ENCODE measurements at regions not wholly inside any gene's neighbourhood (a gene's known extent, or its start where the extent isn't known, plus 50 kb on each side); places are given as distances from the start of the nearest gene placed in this dataset.

DNA sequence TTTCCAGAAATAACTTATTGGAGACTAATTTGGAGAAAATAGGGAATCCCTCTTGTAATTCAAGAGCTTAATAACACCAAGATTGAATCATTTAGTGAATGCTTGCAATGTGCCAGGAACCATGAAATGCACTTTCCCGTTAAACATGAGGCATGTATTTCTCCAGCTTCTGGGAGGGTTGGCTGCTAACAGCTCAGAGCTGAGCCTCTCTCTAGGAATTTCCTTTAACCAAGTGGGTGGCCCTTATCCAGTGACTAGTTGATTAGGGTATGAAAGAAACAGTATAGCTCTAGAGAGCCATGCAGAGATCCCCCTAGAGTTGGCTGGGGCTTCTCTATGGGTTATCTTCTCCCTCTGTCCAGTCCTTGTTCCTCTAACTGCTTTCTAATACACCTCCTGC lies 356.4 kb upstream of the GOT2 start:
- TF ChIP-seq, protein P1, sequence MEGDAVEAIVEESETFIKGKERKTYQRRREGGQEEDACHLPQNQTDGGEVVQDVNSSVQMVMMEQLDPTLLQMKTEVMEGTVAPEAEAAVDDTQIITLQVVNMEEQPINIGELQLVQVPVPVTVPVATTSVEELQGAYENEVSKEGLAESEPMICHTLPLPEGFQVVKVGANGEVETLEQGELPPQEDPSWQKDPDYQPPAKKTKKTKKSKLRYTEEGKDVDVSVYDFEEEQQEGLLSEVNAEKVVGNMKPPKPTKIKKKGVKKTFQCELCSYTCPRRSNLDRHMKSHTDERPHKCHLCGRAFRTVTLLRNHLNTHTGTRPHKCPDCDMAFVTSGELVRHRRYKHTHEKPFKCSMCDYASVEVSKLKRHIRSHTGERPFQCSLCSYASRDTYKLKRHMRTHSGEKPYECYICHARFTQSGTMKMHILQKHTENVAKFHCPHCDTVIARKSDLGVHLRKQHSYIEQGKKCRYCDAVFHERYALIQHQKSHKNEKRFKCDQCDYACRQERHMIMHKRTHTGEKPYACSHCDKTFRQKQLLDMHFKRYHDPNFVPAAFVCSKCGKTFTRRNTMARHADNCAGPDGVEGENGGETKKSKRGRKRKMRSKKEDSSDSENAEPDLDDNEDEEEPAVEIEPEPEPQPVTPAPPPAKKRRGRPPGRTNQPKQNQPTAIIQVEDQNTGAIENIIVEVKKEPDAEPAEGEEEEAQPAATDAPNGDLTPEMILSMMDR (conservative IDR thresholded peaks at IDR 0.05 in 1 of 2, IDR thresholded peaks at IDR 0.05 in 1 of 2; ENCODE audit: extremely low read depth in 1 of 2, insufficient read depth in 1 of 2, low read depth in 1 of 2, low read length in 2 of 2), result no peak
- TF ChIP-seq EZH2 (IDR thresholded peaks at IDR 0.05; ENCODE audit: borderline replicate concordance, low read length), result no peak
